SK-N-SH (cell line): ENCODE measurements at regions not wholly inside any gene's neighbourhood (a gene's known extent, or its start where the extent isn't known, plus 50 kb on each side); places are given as distances from the start of the nearest gene placed in this dataset.

Experiments used
- CTCF ChIA-PET: fragments of 300-600, 350-600 bp; formaldehyde crosslinking; extraction: SDS; loops from one replicate; lab custom pipeline; 2021; lab: Yijun Ruan, JAX
- POLR2A ChIA-PET: fragments of 350-600 bp; sonication (Branson Sonifier 250); formaldehyde crosslinking; extraction: SDS; loops from one replicate; lab custom pipeline; 2020; ENCODE audit warnings: antibody characterized with exemption, inconsistent platforms; lab: Yijun Ruan, JAX
- DNase-seq: peaks from one replicate; pipeline ENCODE4 v3.0.0; 2012
- H2AFZ ChIP-seq: fragments of 200-600 bp; sonication (generic); 2 replicates; pipeline ENCODE4 v1.8.1; 2016; ENCODE audit warnings: antibody characterized with exemption, mild to moderate bottlenecking, low read depth
- H3F3A ChIP-seq: fragments of 200-600 bp; sonication (generic); replicated peaks from 2 replicates; pipeline ENCODE3; 2016; ENCODE audit warnings: antibody characterized with exemption, mild to moderate bottlenecking; ENCODE audit not compliant: insufficient read depth
- H3K27ac ChIP-seq, 2 experiments: fragments of 200-500 bp in 1 of 2; fragments of 200-600 bp in 1 of 2; sonication (Bioruptor generic) in 1 of 2; sonication (generic), shearing (Covaris generic) in 1 of 2; 2 replicates each; pipeline versions ENCODE4 v1.5.1 to v1.6.1; 2014 to 2016; ENCODE audit warnings: low read depth in 2 of 2, inconsistent platforms in 1 of 2, low read length in 1 of 2, mild to moderate bottlenecking in 1 of 2, mixed read lengths in 1 of 2
- H3K27me3 ChIP-seq: fragments of 200-600 bp; sonication (generic), shearing (Covaris generic); 2 replicates; pipeline ENCODE4 v1.6.1; 2016; ENCODE audit warnings: mixed run types; ENCODE audit not compliant: insufficient read depth
- H3K36me3 ChIP-seq, 2 experiments: fragments of 200-500 bp in 1 of 2; fragments of 200-600 bp in 1 of 2; sonication (Bioruptor generic) in 1 of 2; sonication (generic) in 1 of 2; replicated peaks in 1 of 2; 2 replicates each; pipeline versions ENCODE3 to v1.5.1; 2014 to 2016; ENCODE audit warnings: low read length in 1 of 2, mild to moderate bottlenecking in 1 of 2; ENCODE audit not compliant: insufficient read depth in 2 of 2, control insufficient read depth in 1 of 2
- H3K4me1 ChIP-seq, 2 experiments: fragments of 200-500 bp in 1 of 2; fragments of 200-600 bp in 1 of 2; sonication (Bioruptor generic) in 1 of 2; sonication (generic), shearing (Covaris generic) in 1 of 2; 2 replicates each; pipeline versions ENCODE4 v1.5.1 to v1.6.1; 2014 to 2016; ENCODE audit warnings: low read depth in 1 of 2, low read length in 1 of 2, mixed run types in 1 of 2; ENCODE audit not compliant: insufficient read depth in 2 of 2, control insufficient read depth in 1 of 2
- H3K4me2 ChIP-seq: fragments of 200-600 bp; sonication (generic), shearing (Covaris generic); 2 replicates; pipeline ENCODE4 v1.6.1; 2017; ENCODE audit warnings: mixed run types
- H3K4me3 ChIP-seq, 2 experiments: fragments of 200-500 bp in 1 of 2; fragments of 200-600 bp in 1 of 2; sonication (Bioruptor generic) in 1 of 2; sonication (generic), shearing (Covaris generic) in 1 of 2; 2 replicates each; pipeline versions ENCODE4 v1.5.1 to v1.8.1; 2014 to 2016; ENCODE audit warnings: low read depth in 2 of 2, inconsistent platforms in 1 of 2, low read length in 1 of 2, mild to moderate bottlenecking in 1 of 2, mixed read lengths in 1 of 2, moderate library complexity in 1 of 2
- H3K79me2 ChIP-seq: fragments of 200-600 bp; sonication (generic); 2 replicates; pipeline ENCODE4 v1.8.1; 2017; ENCODE audit warnings: mild to moderate bottlenecking; ENCODE audit not compliant: insufficient read depth
- H3K9ac ChIP-seq: fragments of 200-600 bp; sonication (generic); 2 replicates; pipeline ENCODE4 v1.6.1; 2017; ENCODE audit warnings: mixed run types
- H3K9me2 ChIP-seq: fragments of 200-600 bp; sonication (generic); 2 replicates; pipeline ENCODE4 v1.6.1; 2017; ENCODE audit warnings: mixed run types
- H3K9me3 ChIP-seq: fragments of 200-600 bp; sonication (generic); 2 replicates; pipeline ENCODE4 v1.6.1; 2017; ENCODE audit warnings: mixed run types, mild to moderate bottlenecking, moderate library complexity
- H4K20me1 ChIP-seq: fragments of 200-600 bp; sonication (generic); 2 replicates; pipeline ENCODE4 v1.6.1; 2017; ENCODE audit warnings: mild to moderate bottlenecking, mixed run types; ENCODE audit not compliant: insufficient read depth
- ELF1 ChIP-seq: IDR thresholded peaks from 2 replicates; pipeline ENCODE4 v1.4.0; 2012
- FOXJ3 ChIP-seq: sonication (generic); formaldehyde crosslinking; IDR thresholded peaks from 2 replicates; pipeline ENCODE4 v1.5.1; 2020; ENCODE audit warnings: mild to moderate bottlenecking, missing genetic modification reagents
- GATA2 ChIP-seq: sonication (generic); formaldehyde crosslinking; IDR thresholded peaks from 2 replicates; pipeline ENCODE4 v1.5.0; 2020; ENCODE audit warnings: mild to moderate bottlenecking, missing genetic modification reagents
- MAX ChIP-seq: IDR thresholded peaks from 2 replicates; pipeline ENCODE4 v1.4.0; 2012; ENCODE audit warnings: low read depth
- MXI1 ChIP-seq: IDR thresholded peaks from 2 replicates; pipeline ENCODE4 v1.6.1; 2012; ENCODE audit warnings: mild to moderate bottlenecking, low read depth, low read length, improper control_type of control experiment
- RAD21 ChIP-seq: IDR thresholded peaks from 2 replicates; pipeline ENCODE4 v1.6.1; 2012; ENCODE audit warnings: mild to moderate bottlenecking, low read length
- SMC3 ChIP-seq: IDR thresholded peaks from 2 replicates; pipeline ENCODE4 v1.6.1; 2012; ENCODE audit warnings: low read depth, low read length, improper control_type of control experiment
- TCF12 ChIP-seq: IDR thresholded peaks from 2 replicates; pipeline ENCODE4 v1.4.0; 2012
- USF2 ChIP-seq: fragments of 150-350 bp; IDR thresholded peaks from 2 replicates; pipeline ENCODE4 v1.6.1; 2017; ENCODE audit warnings: antibody characterized with exemption, low read length, low read depth, borderline replicate concordance
- WGBS: methylation state at CpG from one replicate; pipeline ENCODE4 v1.1.6; 2017; ENCODE audit warnings: low lambda C conversion rate; 5-methylcytosine and 5-hydroxymethylcytosine counted together

- TF ChIP-seq FOXJ3 (CRISPR knock-in tag), result no peak
These were observed 171.7 kb upstream of the PFKP start (continued) for GRCh38 chr10:2895594-2896196.

GRCh38 chr10:2893991-2894390, 173.4 kb upstream of the PFKP start:
- H3K4me3 ChIP-seq, result no peak overlapping the region
- CTCF ChIA-PET, result no interaction called here
- H3K36me3 ChIP-seq, result no peaks in the 10 kb centered on the region
- WGBS, result 68% methylated on average over 16 of the region's 16 CpGs
- no peaks in the 10 kb centered on the region for H3K9me2 ChIP-seq
- DNase-seq, result no peak
- no peak overlapping the region for H3K4me2 ChIP-seq
- no peaks in the 10 kb centered on the region for H3K79me2 ChIP-seq
- no peak overlapping the region for H3K9ac ChIP-seq
- no peaks in the 10 kb centered on the region for H4K20me1 ChIP-seq
- no peaks in the 10 kb centered on the region for H3K9me3 ChIP-seq
- TF ChIP-seq MXI1, result no peak
- TF ChIP-seq RAD21, result no peak
- no peak for TF ChIP-seq USF2
- TF ChIP-seq TCF12, result no peak
- H3F3A ChIP-seq, result no peaks in the 10 kb centered on the region
- peaks cover 47% of the 10 kb centered on the region for H3K27me3 ChIP-seq
- H3K4me1 ChIP-seq, result peaks cover 0 to 4% of the 10 kb centered on the region in 2 experiments; a peak in 1 of 4 replicates
- no peak overlapping the region for H2AFZ ChIP-seq
- POLR2A ChIA-PET, result no interaction called here
- no peak overlapping the region for H3K27ac ChIP-seq

GRCh38 chr10:2893158-2893845, 174.0 kb upstream of the PFKP start:
- H3K36me3 ChIP-seq, result no peaks in the 10 kb centered on the region
- no peaks in the 10 kb centered on the region for H3K9me3 ChIP-seq
- no peak overlapping the region for H2AFZ ChIP-seq
- no peak overlapping the region for H3K9ac ChIP-seq
- no peak overlapping the region for H3K4me3 ChIP-seq
- H4K20me1 ChIP-seq, result no peaks in the 10 kb centered on the region
- H3K79me2 ChIP-seq, result no peaks in the 10 kb centered on the region
- peaks cover 51% of the 10 kb centered on the region for H3K27me3 ChIP-seq
- no peaks in the 10 kb centered on the region for H3F3A ChIP-seq
- no peak overlapping the region for H3K27ac ChIP-seq
- H3K4me1 ChIP-seq, result peaks cover 0 to 4% of the 10 kb centered on the region in 2 experiments; a peak in 1 of 4 replicates
- POLR2A ChIA-PET, result no interaction called here
- no peak for DNase-seq
- H3K9me2 ChIP-seq, result no peaks in the 10 kb centered on the region
- TF ChIP-seq ELF1 (no peak), MAX (no peak), GATA2 (CRISPR knock-in tag) (no peak), SMC3 (no peak)
- TF ChIP-seq, all 33 proteins: peak for 0
- no peak overlapping the region for H3K4me2 ChIP-seq
- CTCF ChIA-PET, result no interaction called here
- WGBS, result 60% methylated on average over 21 of the region's 21 CpGs
